Activated gamma-delta T cell treated with Interleukin-2 at 50 U/mL for 16 hours (primary cell): ENCODE measurements at regions not wholly inside any gene's neighbourhood (a gene's known extent, or its start where the extent isn't known, plus 50 kb on each side); places are given as distances from the start of the nearest gene placed in this dataset.
"Not testable (repeated sequence)": the region's sequence is repeated elsewhere in the genome, so short reads cannot be mapped to it uniquely, and the experiment has no call there.

Experiments used
- DNase-seq: peaks from one replicate; pipeline ENCODE4 v3.0.0-alpha.2; 2020

DNA sequence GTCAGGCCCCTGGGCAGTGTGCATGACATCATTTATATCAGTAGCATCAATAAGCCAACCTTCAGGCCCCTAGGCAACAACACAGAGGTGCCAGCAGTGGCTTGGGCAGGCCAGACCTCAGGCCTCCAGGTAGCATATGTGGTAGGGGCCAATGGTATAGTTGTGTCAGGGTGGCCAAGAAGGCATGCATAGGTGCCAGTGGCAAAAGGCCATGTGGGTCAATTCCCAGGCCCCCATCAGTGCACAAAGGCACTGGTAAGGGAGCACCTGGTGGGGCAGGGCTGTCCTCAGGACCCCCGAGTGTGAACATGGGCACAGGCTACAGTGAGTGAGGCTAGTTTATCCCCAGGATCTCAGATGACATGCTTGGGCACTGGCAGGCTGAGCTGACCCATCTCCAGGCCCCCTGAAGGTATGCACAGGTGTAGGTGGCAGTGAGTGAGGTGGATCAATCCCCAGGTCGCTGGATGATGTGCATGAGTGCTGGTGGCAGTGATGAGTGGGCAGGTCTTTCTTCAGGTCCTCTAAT, 244.1 kb upstream of the ZNF385D start:
- no peak for DNase-seq

DNA sequence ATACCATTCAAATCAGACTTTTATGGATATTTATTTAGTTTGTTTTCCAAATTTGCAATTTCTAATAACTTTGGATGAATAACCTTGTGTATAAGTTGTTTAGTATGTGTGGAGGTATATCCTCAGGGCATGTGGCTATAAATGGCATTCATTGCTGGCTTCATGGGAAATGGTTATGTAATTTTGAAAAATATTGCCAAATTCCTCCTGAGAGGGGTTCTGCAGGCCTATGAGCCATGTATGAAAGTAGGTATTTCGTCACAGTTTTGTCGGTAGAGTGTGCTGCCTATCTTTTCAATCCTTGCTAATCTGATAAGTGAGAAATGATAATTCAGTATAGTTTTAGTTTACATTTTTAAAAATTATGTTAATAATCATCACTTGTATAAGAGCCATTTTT, 256.4 kb upstream of the ZNF385D start:
- DNase-seq = no peak

DNA sequence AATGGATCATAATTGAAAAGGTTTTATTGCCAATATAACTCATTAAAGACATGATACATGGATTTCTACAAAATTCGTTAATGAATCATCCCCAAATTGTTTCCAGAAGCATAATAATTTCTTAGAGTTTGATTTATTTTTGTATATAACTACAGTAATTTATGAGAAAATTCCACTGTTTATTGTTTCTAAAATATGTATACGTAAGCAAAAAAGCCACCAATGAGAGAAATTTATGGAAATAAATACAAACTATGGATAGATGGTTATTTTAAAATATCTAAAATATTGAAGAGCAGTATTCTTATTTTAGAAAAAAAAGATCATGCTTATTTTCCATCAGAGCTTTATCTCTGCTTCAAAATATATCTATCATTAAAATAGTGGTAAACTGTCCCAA, 260.0 kb upstream of the ZNF385D start:
- DNase-seq = no peak

DNA sequence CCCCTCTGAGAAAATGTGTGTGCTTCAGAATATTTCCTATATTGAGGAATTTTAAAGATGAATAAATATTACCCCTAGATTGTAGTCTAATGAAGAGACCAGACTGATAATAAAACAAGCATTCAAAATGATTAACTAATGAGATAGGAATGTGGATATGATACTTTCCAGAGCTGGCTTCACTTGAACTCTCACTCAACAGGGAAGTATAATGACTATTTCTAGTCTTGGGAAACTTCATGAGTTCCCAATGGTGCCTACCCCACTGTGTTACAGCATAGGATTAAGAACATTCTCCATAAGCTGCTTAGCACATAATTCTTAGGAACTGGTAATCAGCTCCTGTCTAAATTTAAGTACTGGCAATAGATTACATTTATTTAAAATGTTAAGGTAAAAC, 261.5 kb upstream of the ZNF385D start:
- no peak for DNase-seq

DNA sequence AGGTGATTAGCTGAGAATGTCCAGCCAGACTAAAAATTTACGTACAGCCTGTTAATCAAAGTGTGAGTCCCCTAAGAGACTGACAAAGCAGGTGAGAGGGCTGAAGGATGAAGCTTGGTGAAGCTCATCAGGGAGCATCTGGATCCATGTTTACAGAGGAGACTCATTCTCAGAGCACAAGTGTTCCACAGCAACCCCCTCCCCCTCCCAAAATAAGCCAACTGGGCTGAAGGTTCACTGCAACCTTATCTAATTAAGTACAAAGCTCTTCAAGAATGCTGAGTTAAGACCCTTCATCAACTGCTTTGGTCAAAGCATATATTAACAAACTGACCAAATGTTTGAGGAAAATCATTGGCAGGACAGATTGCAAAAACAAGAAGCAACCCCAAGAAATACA, 262.6 kb upstream of the ZNF385D start:
- DNase-seq = no peak

DNA sequence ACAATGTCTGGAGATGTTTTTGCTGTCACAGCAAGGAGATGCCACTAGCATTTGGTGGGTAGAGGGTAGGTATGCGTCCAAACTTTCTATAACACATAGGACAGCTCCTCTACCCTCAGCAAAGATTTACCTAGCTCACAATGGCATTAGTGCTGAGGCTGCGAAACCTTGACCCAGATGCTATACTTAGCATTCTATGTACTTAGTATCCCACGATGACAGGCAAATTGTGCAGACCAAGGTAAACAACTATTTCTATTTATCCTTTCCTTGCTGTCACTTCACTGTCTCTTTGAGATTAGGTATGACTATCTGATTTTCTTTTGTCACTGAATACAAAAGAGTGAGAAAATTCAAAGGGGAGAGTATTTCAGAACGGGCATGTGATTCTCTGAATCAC, 265.2 kb upstream of the ZNF385D start:
- no peak for DNase-seq

DNA sequence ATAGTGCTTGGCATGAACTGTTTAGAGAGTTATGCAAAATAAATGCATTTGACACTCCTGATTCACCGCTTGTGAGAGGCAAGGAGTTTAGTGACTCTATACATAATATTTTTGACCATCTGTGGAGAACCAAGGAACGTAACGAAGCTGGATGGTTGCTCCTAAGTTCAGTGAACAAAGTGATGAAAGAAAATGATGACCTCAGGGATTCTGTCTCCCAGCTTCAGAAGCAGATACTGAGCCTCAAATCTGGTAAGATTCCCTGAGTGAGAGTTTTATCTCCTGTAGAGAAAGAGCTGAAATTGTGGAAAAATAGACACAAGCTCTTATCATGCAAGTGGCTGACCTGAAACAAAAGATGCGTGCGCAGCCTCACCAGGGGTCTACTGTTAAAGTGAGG, 273.6 kb upstream of the ZNF385D start:
- DNase-seq = not testable (repeated sequence)

DNA sequence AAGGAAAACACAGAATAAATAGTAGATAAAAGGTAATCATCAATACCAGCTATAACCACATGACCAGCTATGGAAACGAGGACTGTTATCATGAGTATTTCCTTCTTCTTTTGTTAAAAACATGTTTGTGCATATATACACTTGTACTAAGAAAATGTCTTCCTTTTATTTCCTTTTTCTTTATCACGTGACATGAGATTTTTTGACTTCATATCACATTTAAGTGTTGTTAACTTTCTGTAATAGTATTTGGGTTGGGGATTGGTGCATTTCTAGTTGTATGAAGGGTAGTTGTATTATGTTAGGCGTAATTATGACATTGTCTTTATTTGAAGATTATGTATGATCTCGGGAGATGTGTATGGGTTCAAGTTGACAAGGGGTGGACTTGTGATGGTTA, 278.5 kb upstream of the ZNF385D start:
- no peak for DNase-seq

DNA sequence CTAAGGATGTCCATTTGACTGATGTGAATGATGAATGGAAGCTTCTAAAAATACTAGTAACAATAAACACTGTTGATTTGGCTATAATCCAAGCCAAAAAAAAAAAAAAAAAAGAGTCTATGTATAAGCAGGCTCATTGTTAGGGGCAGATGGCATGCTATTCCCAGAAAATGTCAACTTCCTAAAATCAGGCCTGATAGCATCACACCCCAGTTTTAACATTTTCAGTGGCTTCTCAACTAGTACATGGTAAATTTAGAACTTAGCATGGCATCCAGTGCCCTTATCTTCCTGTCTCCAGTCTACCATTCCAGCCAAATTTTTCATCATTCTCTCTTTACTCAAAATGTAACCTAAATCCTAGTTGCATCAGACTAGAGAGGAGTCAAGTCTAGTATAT, 288.2 kb upstream of the ZNF385D start:
- DNase-seq = no peak

DNA sequence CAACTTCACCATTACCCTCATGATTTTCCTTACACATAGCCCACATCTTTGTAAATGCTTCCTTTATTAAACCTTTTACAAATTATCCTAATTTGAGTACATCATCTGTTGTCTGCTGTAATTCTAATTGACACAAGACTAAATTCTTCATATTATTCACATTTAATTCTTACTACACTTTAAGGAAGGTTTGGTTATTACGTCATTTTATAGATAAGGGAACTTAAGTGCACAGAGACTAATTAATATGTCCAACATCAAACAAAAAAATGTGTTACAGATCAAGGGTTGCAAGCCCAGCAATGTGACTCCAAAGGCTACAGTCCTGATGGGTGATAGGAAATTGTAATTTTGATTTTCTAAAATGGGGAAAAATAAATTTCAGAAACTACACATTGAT, 289.1 kb upstream of the ZNF385D start:
- DNase-seq = no peak

DNA sequence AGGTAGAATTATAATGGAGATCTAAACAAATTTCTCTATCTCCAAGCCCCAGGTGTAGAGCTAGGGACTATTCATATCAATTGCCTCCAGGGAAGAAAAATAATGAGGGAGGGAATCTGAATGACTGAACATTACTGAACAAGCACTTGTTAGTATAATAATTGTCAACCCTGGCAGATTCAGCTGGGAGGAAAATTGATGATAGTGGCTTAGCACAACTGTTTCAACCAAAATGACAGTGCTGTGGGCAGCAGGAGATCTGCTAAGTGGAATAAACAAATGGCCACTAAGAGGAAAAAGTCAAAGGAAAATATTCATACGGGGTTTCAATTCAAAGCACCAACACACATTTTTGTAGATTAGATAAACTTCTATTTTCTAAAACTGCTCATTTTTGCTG, 294.9 kb upstream of the ZNF385D start:
- DNase-seq = no peak

DNA sequence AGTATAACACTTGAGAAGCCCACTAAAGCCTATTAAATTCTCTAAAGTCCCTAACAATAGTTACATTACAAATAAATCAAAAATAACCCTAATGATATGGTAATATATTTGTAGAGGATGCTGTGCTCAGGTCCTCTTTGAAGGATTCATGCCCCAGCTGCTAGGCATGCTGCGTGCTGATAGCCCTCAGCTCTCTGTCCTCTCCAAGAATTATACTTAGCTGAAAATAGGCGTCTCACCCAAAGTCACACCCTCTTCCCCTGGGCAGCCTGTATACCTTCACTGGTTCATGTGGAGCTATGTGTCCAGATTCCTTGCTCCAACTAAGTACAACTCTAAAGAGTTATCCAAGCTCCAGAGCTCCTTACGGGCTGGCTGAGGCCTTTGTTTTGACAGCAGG, 312.5 kb upstream of the ZNF385D start:
- DNase-seq = no peak

DNA sequence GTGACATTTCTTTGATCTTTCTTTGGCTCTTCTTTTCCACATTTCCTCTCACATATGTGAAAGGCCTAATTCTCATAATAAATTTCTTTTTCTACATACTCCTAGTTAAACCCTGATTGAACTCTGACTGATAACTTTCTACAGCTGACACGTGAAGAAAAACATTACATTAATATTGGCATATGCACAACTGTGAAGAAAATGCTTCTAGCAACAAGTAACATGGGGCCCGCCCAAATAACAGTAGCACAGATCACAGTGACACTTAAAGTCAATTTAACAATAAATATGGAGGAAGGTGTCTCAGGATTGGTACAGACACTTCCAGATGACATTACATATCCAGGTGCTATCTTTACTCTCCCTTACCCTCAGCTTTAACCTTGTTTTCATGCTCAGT, 317.6 kb upstream of the ZNF385D start:
- DNase-seq = no peak

DNA sequence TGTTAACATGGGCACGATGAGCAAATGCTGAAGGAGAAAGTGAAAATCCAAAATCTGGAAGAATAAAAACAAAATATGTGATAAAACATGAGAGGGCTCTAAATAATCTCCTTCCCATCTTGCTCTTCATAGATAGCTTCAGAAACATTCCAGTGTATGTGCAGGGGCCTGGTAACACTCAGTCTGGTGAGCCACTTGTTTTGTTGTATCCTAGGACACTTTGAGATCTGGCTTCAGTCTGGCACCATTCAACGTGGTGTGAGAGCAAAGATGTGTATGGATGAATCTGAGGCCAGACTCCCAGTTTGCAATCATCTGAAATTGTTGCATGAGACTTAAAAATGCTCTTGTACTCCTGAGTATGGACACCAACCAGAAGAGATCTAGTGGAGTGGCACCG, 337.2 kb upstream of the ZNF385D start:
- DNase-seq = no peak

DNA sequence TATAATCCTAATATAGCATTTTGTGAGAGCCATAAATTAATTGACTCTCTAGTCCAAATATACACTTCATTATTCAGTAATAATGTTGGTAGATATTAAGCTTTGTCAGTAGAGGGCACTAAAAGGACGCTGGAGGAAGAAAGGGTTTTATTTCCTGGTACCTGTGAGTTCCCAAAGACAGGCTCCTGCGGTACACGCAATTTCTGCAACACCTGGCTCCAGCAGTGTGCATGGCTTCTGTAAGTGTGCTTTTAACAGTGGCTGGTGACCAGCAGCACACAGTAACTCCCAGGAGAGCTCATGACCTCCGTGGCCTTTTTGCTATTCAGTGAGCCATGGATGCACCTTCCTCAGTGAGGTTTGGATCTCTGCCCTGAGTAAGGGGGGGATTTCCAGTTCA, 338.3 kb upstream of the ZNF385D start:
- DNase-seq = no peak

DNA sequence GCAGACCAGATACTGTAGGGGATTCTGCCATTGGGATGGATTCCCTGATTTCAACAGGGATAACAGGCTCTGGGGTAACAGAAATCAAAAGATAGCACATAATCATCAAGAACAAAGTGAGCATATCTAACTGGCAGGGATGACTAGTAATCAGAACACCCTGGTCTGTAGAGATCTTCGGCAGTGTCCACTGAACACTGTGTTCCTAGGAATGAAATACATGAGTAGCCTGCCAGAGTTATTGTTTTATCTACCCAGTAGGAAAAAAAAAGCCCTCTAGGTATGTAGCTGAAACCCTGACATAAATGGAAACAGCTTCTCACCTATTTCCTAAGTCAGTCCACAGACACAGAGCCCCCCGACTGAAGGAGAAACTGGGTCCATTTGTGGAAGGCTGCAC, 340.3 kb upstream of the ZNF385D start:
- DNase-seq = no peak

DNA sequence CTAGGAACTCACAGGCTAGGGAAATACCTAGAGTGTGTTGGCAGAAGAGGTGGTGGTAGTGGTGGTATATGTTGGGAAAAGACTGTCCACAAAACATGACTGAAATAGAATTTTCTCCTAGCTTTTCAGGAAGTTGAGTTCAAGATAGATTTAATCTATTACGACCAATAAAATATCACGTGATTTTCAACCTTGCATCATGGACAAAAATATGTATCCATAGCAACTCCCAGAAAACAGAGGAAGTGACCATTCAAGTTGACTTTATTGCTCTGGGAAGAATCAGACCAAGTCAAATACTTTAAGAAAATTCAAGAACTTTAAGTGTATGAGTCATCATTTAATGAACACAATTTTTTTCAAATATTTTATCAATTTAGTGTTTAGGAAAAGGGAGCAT, 347.0 kb upstream of the ZNF385D start:
- no peak for DNase-seq

DNA sequence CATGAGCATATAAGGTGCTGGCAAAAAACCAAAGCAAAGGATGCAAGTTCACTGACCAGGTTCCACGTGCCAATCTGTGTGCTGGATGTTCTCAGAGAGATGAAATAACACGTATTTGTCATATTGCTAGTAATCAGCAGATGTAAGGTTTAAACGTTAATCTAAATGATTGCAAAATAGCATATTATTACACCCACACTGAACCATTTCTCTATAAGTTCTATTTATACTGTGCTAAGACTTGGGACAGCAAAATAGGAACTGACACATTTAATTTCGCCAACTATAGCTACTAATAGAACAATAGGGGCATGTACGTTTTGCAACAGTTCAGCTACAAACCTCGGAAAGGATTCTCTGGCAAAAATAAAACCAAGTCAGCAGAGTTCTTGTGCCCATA, 350.3 kb upstream of the ZNF385D start:
- no peak for DNase-seq

DNA sequence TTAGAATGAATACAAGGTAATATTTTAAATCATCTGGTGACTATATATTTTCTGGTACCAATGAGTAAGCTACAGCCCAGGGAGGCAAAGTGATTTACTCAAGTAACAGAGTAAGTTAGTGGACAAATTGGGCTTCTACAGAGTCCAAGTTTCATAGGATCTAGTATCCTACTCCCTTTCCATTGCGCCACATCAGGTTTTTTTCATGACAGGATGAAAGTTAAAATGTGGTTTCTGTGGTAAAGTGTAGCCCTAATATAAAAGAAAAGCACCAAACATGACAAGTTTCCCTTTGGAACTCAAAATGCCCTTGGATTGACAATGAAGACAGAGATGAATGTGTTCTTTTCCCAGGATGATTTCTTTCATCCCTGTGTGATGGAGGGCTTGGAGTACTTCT, 350.8 kb upstream of the ZNF385D start:
- no peak for DNase-seq

DNA sequence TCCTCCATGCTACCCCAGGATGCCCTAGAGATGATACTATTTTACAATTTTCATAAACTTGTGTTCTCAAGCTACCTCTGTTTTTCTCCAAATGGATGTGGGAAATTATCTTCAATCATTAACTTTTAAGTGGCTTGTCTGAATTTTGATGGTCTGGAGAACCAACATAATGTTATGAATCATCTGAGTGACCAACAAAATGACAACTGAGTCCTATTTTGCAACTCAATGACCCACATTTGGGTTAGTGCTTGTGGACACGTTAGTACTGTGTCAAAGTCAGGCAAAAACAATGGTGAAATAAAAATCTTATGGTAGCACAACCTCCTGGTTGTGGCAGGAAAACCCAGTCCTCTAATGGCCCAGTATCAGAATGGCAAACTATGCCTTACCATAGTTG, 352.4 kb upstream of the ZNF385D start:
- no peak for DNase-seq

DNA sequence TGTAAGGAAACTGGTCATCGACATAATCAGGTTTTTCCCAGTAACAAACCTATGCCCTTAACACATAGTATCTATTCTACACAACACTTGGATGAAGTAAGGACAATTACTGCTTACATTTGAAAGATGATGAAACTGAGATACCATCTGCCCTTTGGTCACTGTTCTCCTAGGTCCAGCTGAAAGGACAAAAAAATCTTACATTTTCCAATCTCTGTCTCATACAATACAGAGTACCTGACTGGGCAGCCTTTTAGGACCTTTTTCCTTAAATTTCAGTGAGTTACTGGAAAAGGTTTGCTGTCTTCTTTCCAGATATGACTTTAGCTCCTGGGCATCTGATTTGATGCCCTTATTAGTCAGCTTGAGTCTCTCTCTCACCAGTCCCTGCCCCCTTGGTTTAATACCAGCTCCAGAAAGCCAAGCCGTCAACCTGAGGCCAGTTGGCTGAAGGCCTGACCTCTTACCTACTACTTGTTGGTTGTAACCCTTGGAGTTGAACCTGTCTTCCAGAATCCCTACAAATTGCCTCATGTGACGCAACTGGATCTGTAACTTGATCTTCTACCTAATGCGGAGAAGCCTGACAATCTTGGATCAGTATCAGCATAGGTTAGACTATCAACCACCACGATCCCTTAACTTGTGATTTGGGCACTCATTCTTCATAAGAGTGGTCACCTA, 355.3 kb upstream of the ZNF385D start:
- no peak for DNase-seq

DNA sequence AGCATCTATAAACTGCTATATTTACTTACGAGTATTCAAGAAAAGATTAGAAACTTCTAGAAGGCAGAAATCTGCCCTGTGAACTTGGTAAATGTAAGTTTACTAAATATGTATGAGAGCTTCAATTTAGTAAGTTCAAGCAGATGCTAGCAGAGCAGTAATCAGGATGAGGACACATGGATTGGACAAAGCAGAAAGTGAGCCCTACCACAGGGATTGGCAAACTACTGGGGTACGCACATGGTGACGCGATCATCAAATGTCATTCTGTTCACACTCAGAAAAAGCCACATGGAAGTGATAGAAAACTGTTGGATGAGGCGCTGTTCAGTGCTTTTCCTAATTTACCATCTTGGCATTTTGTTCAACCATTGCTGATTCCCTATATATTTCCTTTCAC, 360.2 kb upstream of the ZNF385D start:
- no peak for DNase-seq

DNA sequence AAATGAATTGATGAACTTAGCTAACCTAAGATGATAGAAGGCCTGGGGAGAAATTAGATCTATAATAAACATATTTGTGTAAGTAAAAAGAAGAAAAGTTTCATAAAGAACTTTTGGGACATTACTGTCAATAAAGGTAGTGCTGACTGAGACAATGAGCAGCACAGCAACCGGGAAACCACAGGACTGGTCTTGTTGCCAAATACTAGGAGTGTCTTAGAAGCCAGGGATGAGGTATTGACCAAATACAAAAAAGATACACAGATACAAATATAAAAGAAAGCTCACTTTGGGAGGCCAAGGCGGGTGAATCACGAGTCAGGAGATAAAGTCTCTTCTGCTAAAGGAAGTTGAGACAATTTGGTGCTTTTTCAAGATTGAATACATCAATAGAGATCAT, 362.4 kb upstream of the ZNF385D start:
- DNase-seq = no peak

DNA sequence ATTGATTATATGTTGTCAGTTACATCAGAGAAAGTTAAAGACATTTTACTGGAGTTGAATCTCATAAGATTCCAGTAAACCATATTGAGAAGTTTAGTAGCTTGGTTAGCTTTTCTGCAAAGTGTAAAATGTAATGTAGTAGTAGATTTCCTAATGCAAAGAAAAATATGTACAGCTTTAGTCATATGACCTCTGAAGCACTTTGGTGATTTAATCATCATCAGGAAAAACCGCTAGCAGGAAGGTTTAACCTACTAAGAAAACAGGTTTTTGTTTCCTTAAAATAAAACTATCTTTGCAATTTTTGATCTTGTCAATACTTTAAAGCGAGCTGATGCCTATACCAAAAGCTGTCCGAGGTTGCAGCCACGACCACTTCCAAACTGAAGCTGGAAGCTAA, 364.6 kb upstream of the ZNF385D start:
- no peak for DNase-seq

DNA sequence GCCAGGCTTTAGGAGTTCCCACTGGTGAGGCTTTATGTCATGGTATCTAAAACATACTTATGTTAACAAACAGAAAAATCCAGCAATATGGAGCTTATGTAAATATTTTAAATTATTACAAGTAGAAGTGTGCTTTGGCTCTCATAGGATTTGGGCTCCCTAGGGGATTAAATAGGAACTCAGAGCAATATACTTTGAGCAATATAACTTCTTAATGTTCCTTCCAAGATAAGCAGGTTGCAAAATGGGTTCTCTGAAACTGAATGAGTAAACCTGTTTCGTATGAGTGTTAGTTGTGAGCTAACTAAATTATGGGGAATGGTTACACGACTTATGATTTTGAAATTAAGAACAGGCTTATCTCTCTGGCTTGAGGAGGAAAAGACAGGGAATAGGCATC, 366.1 kb upstream of the ZNF385D start:
- no peak for DNase-seq
